Uterus (tissue), 3 donors: ENCODE measurements at regions not wholly inside any gene's neighbourhood (a gene's known extent, or its start where the extent isn't known, plus 50 kb on each side); places are given as distances from the start of the nearest gene placed in this dataset.

Experiments
- DNase-seq, 2 donors: peaks; one replicate each; pipeline ENCODE4 v3.0.0-alpha.2; 2019 to 2020
- H3K27ac ChIP-seq, 2 donors: fragments of 200-600 bp; sonication (generic); 1 replicate in 1 of 2; 2 replicates in 1 of 2; pipeline ENCODE4 v1.5.1; 2016 to 2018
- H3K27me3 ChIP-seq, 2 donors: fragments of 200-600 bp; sonication (generic); one replicate each; pipeline ENCODE4 v1.5.1; 2018 to 2019; ENCODE audit warnings: control low read depth in 1 of 2
- H3K36me3 ChIP-seq, 2 donors: fragments of 200-600 bp; sonication (generic); one replicate each; pipeline ENCODE4 v1.5.1; 2019; ENCODE audit warnings: control low read depth in 1 of 2
- H3K4me1 ChIP-seq, 2 donors: fragments of 200-600 bp; sonication (generic); one replicate each; pipeline ENCODE4 v1.5.1; 2018 to 2019; ENCODE audit warnings: control low read depth in 1 of 2
- H3K4me3 ChIP-seq, 2 donors: fragments of 200-600 bp; sonication (generic); 1 replicate in 1 of 2; 2 replicates in 1 of 2; pipeline ENCODE4 v1.5.1; 2018 to 2019; ENCODE audit warnings: mild to moderate bottlenecking in 1 of 2
- H3K9me3 ChIP-seq, 2 donors: fragments of 200-600 bp; sonication (generic); one replicate each; pipeline ENCODE4 v1.5.1; 2019; ENCODE audit warnings: control low read depth in 1 of 2
- CTCF ChIP-seq, 4 experiments: fragments of 200-600 bp in 2 of 4; fragments of 450-650 bp in 2 of 4; sonication (generic) in 2 of 4; IDR thresholded peaks; one replicate each; pipeline ENCODE4 v1.5.1; 2016 to 2019; ENCODE audit warnings: antibody characterized with exemption in 4 of 4, mild to moderate bottlenecking in 2 of 4, moderate library complexity in 1 of 4
- POLR2A ChIP-seq, 2 donors: fragments of 450-650 bp; IDR thresholded peaks; one replicate each; pipeline ENCODE4 v1.6.1; 2016; ENCODE audit warnings: antibody characterized with exemption in 2 of 2, mild to moderate bottlenecking in 1 of 2, moderate library complexity in 1 of 2
- intact Hi-C: fragments of 100-400 bp; cut with DNase I; formaldehyde crosslinking; loops from one replicate; pipeline ENCODE4 v1.15.1; 2023; ENCODE audit warnings: low total_unique reads
- donor health status: DM: yes; HTN: yes; CAD: no.

GRCh38 chr1:191618181-191618580, 540.1 kb upstream of the RGS18 start:
- Histone ChIP-seq H3K9me3 (no peaks in the 10 kb centered on the region), H3K27ac (no peak overlapping the region), H3K27me3 (no peaks in the 10 kb centered on the region), H3K4me1 (no peaks in the 10 kb centered on the region), H3K4me3 (no peak overlapping the region), H3K36me3 (no peaks in the 10 kb centered on the region)
- TF ChIP-seq CTCF (IDR thresholded peaks at IDR 0.05) (no peak), POLR2A (IDR thresholded peaks at IDR 0.05) (no peak)
- intact Hi-C loops: no loop called here
- no peak for DNase-seq

- no peaks in the 10 kb centered on the region for H3K36me3 ChIP-seq
- H3K27me3 ChIP-seq: no peaks in the 10 kb centered on the region
- TF ChIP-seq POLR2A (IDR thresholded peaks at IDR 0.05) (no peak), CTCF (IDR thresholded peaks at IDR 0.05) (no peak)
- DNase-seq: no peak
- no peak overlapping the region for H3K4me3 ChIP-seq
- H3K27ac ChIP-seq: no peak overlapping the region
- H3K9me3 ChIP-seq: no peaks in the 10 kb centered on the region
- H3K4me1 ChIP-seq: no peaks in the 10 kb centered on the region
- intact Hi-C loops: no loop called here
Measured at GRCh38 chr1:191620883-191621282, 537.4 kb upstream of the RGS18 start.

- H3K4me1 ChIP-seq: no peaks in the 10 kb centered on the region
- intact Hi-C loops: no loop called here
- TF ChIP-seq POLR2A (IDR thresholded peaks at IDR 0.05): no peak
- no peak for TF ChIP-seq CTCF (IDR thresholded peaks at IDR 0.05)
- no peaks in the 10 kb centered on the region for H3K9me3 ChIP-seq
- no peak overlapping the region for H3K4me3 ChIP-seq
- H3K27me3 ChIP-seq: no peaks in the 10 kb centered on the region
- H3K27ac ChIP-seq: no peak overlapping the region
- no peak for DNase-seq
- H3K36me3 ChIP-seq: no peaks in the 10 kb centered on the region
Measured at GRCh38 chr1:191624044-191624443, 534.2 kb upstream of the RGS18 start.

GRCh38 chr1:191629836-191630235, 528.4 kb upstream of the RGS18 start:
- intact Hi-C loops: no loop called here
- H3K27me3 ChIP-seq: no peaks in the 10 kb centered on the region
- H3K27ac ChIP-seq: no peak overlapping the region
- TF ChIP-seq CTCF (IDR thresholded peaks at IDR 0.05) (no peak), POLR2A (IDR thresholded peaks at IDR 0.05) (no peak)
- no peak for DNase-seq
- H3K9me3 ChIP-seq: no peaks in the 10 kb centered on the region
- no peaks in the 10 kb centered on the region for H3K4me1 ChIP-seq
- H3K36me3 ChIP-seq: no peaks in the 10 kb centered on the region
- no peak overlapping the region for H3K4me3 ChIP-seq

GRCh38 chr1:191634801-191635508, 523.3 kb upstream of the RGS18 start:
- Histone ChIP-seq H3K9me3 (no peaks in the 10 kb centered on the region), H3K27ac (no peak overlapping the region), H3K4me1 (no peaks in the 10 kb centered on the region), H3K36me3 (no peaks in the 10 kb centered on the region), H3K4me3 (no peak overlapping the region), H3K27me3 (no peaks in the 10 kb centered on the region)
- intact Hi-C loops: no loop called here
- no peak for DNase-seq
- no peak for TF ChIP-seq CTCF (IDR thresholded peaks at IDR 0.05)
- no peak for TF ChIP-seq POLR2A (IDR thresholded peaks at IDR 0.05)
